ENCODE measurements at regions not wholly inside any gene's neighbourhood (a gene's known extent, or its start where the extent isn't known, plus 50 kb on each side); places are given as distances from the start of the nearest gene placed in this dataset.

DNA sequence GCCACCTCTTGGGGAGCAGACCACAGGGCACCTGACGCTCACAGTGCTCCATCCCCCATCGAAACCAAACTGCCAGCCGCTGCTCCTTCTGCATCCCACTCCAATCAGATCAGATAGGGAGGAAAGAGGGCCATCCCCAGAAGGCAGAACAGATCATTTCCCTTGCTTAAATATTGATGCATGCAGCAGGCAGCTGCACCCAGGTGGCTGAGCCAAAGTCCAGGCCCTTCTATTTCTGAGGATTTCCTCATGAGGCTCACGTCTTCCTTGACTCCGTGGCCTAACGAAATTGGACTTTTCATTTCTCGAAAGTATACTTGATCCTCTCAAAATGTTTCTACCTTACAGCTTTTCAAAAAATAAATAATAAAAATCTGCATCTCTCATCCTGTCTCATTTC is 239.2 kb downstream of the ATG4C start:
- no peak for DNase-seq (ENCODE audit: extremely low read depth, insufficient read length)

DNA sequence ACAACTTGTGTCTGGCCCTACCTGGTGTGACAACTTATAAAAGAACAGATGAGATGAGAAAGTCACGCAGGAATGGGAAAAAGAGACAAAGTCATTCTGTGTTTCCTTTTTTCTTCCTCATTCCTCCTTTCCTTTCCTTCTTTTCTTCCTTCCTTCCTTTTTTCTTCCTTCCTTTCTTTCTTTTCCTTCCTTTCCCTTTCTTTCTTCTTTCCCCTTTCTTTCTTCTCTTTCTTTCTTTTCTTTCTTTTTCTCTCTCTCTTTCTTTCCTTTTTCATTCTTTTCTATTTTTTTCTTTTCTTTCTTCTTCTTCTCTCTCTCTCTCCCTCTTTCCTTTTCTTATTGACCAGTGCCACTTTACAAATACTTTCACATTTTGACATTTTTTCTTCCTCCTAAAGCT is 239.7 kb downstream of the ATG4C start:
- Histone ChIP-seq H3K4me3 (replicated peaks; ENCODE audit: low read depth, low read length) (no peak overlapping the region), H3K36me3 (ENCODE audit: control insufficient read depth, insufficient read depth, low read length) (no peaks in the 10 kb centered on the region), H3K27me3 (replicated peaks; ENCODE audit: control insufficient read depth, insufficient read depth, low read length) (no peaks in the 10 kb centered on the region)
- DNase-seq (ENCODE audit: extremely low read depth, insufficient read length) = no peak
- TF ChIP-seq, protein P1, sequence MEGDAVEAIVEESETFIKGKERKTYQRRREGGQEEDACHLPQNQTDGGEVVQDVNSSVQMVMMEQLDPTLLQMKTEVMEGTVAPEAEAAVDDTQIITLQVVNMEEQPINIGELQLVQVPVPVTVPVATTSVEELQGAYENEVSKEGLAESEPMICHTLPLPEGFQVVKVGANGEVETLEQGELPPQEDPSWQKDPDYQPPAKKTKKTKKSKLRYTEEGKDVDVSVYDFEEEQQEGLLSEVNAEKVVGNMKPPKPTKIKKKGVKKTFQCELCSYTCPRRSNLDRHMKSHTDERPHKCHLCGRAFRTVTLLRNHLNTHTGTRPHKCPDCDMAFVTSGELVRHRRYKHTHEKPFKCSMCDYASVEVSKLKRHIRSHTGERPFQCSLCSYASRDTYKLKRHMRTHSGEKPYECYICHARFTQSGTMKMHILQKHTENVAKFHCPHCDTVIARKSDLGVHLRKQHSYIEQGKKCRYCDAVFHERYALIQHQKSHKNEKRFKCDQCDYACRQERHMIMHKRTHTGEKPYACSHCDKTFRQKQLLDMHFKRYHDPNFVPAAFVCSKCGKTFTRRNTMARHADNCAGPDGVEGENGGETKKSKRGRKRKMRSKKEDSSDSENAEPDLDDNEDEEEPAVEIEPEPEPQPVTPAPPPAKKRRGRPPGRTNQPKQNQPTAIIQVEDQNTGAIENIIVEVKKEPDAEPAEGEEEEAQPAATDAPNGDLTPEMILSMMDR (IDR thresholded peaks at IDR 0.05; ENCODE audit: insufficient read depth, low read length, poor library complexity, severe bottlenecking) = no peak

More for the DNA sequence above, 239.2 kb downstream of the ATG4C start:
- Histone ChIP-seq H3K36me3 (ENCODE audit: control insufficient read depth, insufficient read depth, low read length) (no peaks in the 10 kb centered on the region), H3K4me3 (replicated peaks; ENCODE audit: low read depth, low read length) (no peak overlapping the region), H3K27me3 (replicated peaks; ENCODE audit: control insufficient read depth, insufficient read depth, low read length) (no peaks in the 10 kb centered on the region)
- TF ChIP-seq, protein P1 (IDR thresholded peaks at IDR 0.05; ENCODE audit: insufficient read depth, low read length, poor library complexity, severe bottlenecking) = no peak

DNA sequence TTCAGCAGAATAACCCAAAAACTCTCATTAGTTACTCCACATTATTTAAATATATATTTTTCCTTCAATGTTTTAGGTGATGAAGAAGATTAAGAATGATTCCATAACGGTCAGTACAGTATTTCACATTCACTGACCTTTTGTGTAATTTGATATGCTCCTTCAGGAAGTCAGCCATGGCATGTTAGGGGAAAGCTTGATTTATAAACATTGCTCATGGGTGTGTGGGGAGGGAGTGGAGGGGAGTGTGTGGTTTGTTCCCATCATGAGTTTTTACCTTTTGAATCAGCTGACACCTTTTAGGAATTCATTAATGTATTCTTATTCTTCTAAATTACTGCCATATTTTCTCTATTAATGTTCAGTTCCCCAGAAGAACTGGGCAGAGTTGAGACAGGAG is 240.2 kb downstream of the ATG4C start:
- Histone ChIP-seq H3K4me3 (replicated peaks; ENCODE audit: low read depth, low read length) (no peak overlapping the region), H3K36me3 (ENCODE audit: control insufficient read depth, insufficient read depth, low read length) (no peaks in the 10 kb centered on the region), H3K27me3 (replicated peaks; ENCODE audit: control insufficient read depth, insufficient read depth, low read length) (no peaks in the 10 kb centered on the region)
- TF ChIP-seq, protein P1 (IDR thresholded peaks at IDR 0.05; ENCODE audit: insufficient read depth, low read length, poor library complexity, severe bottlenecking) = no peak
- DNase-seq (ENCODE audit: extremely low read depth, insufficient read length) = no peak

DNA sequence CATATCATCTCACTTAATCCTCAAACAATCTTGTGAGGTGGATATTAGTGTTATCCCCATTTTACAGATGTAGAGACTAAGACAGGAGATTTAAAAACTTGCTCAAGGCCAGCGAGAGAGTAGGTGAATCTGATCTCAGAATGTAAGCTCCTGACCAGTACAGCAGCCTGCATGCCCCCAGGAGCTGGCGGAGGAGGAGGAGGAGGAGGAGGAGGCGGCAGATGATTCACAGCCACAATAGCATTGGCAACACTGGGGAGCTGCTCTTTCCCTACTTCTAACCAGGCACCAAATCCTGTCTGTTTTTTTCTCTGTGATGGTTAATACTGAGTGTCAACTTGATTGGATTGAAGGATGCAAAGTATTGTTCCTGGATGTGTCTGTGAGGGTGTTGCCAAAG is 243.2 kb downstream of the ATG4C start:
- Histone ChIP-seq H3K4me3 (replicated peaks; ENCODE audit: low read depth, low read length) (no peak overlapping the region), H3K27me3 (replicated peaks; ENCODE audit: control insufficient read depth, insufficient read depth, low read length) (no peaks in the 10 kb centered on the region), H3K36me3 (ENCODE audit: control insufficient read depth, insufficient read depth, low read length) (no peaks in the 10 kb centered on the region)
- no peak for DNase-seq (ENCODE audit: extremely low read depth, insufficient read length)
- TF ChIP-seq, protein P1 (IDR thresholded peaks at IDR 0.05; ENCODE audit: insufficient read depth, low read length, poor library complexity, severe bottlenecking) = no peak

DNA sequence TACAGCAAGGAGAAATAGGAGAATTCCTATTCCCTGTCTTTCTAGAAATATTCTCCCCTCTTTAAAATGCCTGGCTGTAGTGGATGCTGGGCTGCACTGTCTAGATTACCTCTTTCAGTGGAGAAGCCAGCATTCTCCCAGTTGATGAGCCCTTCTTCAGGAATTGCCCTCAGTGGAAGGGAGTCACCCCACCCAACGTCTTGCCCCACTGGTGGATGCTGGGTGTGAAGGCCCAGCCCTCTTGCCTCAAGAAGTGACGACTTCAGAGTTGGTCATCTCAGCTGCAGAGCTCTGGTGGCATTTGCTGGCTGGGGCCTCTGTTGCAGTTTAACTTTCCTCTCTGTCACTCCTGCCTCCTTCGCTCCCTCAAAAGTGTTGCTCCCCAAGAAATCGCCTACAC is 248.2 kb downstream of the ATG4C start:
- H3K4me3 ChIP-seq (replicated peaks; ENCODE audit: low read depth, low read length) = no peak overlapping the region
- H3K36me3 ChIP-seq (ENCODE audit: control insufficient read depth, insufficient read depth, low read length) = no peaks in the 10 kb centered on the region
- no peaks in the 10 kb centered on the region for H3K27me3 ChIP-seq (replicated peaks; ENCODE audit: control insufficient read depth, insufficient read depth, low read length)
- TF ChIP-seq, protein P1 (IDR thresholded peaks at IDR 0.05; ENCODE audit: insufficient read depth, low read length, poor library complexity, severe bottlenecking) = no peak
- DNase-seq (ENCODE audit: extremely low read depth, insufficient read length) = no peak

DNA sequence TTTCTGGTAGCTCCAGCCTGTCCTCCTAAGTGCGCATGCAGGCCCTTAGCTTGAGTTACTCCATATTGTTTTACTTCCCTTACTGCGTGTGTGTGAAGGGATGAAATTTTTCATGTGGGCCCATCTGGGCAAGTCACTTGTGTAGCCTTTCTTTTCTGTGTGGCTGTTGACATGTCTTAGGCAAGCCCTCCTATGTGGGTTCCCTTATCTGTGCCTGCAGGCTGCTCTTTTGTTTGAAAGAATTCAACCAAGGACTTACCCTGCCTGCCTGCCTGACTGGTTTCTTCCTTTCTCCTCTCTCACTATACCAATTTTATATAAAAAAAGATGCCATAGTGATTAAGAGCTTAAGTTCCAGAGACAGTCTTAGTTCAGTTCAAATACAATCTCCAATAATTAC is 249.3 kb downstream of the ATG4C start:
- no peaks in the 10 kb centered on the region for H3K27me3 ChIP-seq (replicated peaks; ENCODE audit: control insufficient read depth, insufficient read depth, low read length)
- no peak overlapping the region for H3K4me3 ChIP-seq (replicated peaks; ENCODE audit: low read depth, low read length)
- no peaks in the 10 kb centered on the region for H3K36me3 ChIP-seq (ENCODE audit: control insufficient read depth, insufficient read depth, low read length)
- TF ChIP-seq, protein P1 (IDR thresholded peaks at IDR 0.05; ENCODE audit: insufficient read depth, low read length, poor library complexity, severe bottlenecking) = no peak
- no peak for DNase-seq (ENCODE audit: extremely low read depth, insufficient read length)

All from GM06990 (cell line).